ENCODE measurements at regions not wholly inside any gene's neighbourhood (a gene's known extent, or its start where the extent isn't known, plus 50 kb on each side); places are given as distances from the start of the nearest gene placed in this dataset.

DNA sequence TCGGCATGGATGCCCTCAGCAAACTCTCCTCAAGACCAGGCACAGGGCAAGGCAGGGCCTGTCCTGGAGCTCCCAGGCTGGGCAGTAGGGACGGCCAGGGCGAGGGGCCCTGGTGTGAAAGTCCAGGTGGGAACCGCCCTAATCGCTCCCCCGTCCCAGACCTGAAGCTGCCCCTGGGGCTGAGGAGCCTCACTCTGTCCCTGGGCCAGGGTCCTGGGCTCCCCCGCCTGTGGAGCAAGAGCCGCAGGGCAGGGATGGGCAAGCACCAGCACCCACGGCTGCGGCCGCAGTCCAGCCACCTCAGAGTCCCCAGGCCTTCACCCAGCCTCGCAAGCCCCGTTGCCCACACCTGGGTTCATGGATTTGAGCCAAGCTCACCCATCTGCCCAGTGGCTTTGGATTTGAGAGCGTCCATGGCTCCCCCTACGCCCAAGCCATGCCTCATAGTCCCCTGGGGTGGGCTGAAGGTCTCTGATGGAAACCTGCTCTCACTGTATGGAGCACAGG is 102.4 kb upstream of the C14orf180 start:
- no peak for TF ChIP-seq POLR2A (IDR thresholded peaks at IDR 0.05)
- TF ChIP-seq, protein P1, sequence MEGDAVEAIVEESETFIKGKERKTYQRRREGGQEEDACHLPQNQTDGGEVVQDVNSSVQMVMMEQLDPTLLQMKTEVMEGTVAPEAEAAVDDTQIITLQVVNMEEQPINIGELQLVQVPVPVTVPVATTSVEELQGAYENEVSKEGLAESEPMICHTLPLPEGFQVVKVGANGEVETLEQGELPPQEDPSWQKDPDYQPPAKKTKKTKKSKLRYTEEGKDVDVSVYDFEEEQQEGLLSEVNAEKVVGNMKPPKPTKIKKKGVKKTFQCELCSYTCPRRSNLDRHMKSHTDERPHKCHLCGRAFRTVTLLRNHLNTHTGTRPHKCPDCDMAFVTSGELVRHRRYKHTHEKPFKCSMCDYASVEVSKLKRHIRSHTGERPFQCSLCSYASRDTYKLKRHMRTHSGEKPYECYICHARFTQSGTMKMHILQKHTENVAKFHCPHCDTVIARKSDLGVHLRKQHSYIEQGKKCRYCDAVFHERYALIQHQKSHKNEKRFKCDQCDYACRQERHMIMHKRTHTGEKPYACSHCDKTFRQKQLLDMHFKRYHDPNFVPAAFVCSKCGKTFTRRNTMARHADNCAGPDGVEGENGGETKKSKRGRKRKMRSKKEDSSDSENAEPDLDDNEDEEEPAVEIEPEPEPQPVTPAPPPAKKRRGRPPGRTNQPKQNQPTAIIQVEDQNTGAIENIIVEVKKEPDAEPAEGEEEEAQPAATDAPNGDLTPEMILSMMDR (IDR thresholded peaks at IDR 0.05) = no peak
